Right lobe of liver (tissue), 4 donors: ENCODE measurements at regions not wholly inside any gene's neighbourhood (a gene's known extent, or its start where the extent isn't known, plus 50 kb on each side); places are given as distances from the start of the nearest gene placed in this dataset.

Source experiments
- CTCF ChIP-seq, 4 donors: fragments of 200-600 bp in 3 of 4; fragments of 450-650 bp in 1 of 4; IDR thresholded peaks; one replicate each; pipeline versions ENCODE4 v1.5.1 to v1.8.0; 2016 to 2022; ENCODE audit warnings: antibody characterized with exemption in 4 of 4, mild to moderate bottlenecking in 2 of 4
- POLR2A ChIP-seq: fragments of 450-650 bp; IDR thresholded peaks from one replicate; pipeline ENCODE4 v1.6.1; 2017; ENCODE audit warnings: antibody characterized with exemption, mild to moderate bottlenecking
- donor health status: DM: no; HTN: no; CAD: no.
- donor health status: DM: no; HTN: no; CAD: no.
- donor health status: DM: no; HTN: yes; CAD: no.

GRCh38 chr20:11166712-11167111 lies 492.9 kb upstream of the JAG1 start:
- no peak for TF ChIP-seq POLR2A
- TF ChIP-seq CTCF (IDR thresholded peaks at IDR 0.05) = no peak
